BJ (cell line): ENCODE measurements at regions not wholly inside any gene's neighbourhood (a gene's known extent, or its start where the extent isn't known, plus 50 kb on each side); places are given as distances from the start of the nearest gene placed in this dataset.

Source experiments
- CTCF ChIA-PET: fragments of 350-600 bp; formaldehyde crosslinking; extraction: SDS; loops from one replicate; lab custom pipeline; 2021; ENCODE audit warnings: antibody characterized with exemption, inconsistent platforms; lab: Yijun Ruan, JAX
- POLR2A ChIA-PET: fragments of 300-600 bp; sonication (Branson Sonifier 250); formaldehyde crosslinking; extraction: SDS; loops from one replicate; lab custom pipeline; 2021; ENCODE audit warnings: antibody characterized with exemption; lab: Charles Lee
- DNase-seq: peaks from one replicate; pipeline ENCODE4 v3.0.0-alpha.2; 2011; ENCODE audit warnings: low read depth
- H3K27me3 ChIP-seq: 2 replicates; pipeline ENCODE4 v1.6.0; 2011; ENCODE audit warnings: low read length; ENCODE audit not compliant: control insufficient read depth, insufficient read depth
- H3K36me3 ChIP-seq: 2 replicates; pipeline ENCODE4 v1.5.1; 2011; ENCODE audit warnings: low read length; ENCODE audit not compliant: control insufficient read depth, insufficient read depth
- H3K4me3 ChIP-seq: 2 replicates; pipeline ENCODE4 v1.5.1; 2011; ENCODE audit warnings: low read depth, mild to moderate bottlenecking, control low read depth, low read length
- TF ChIP-seq, protein P1 (sequence below): IDR thresholded peaks from 2 replicates; pipeline ENCODE4 v1.5.1; 2011; ENCODE audit warnings: low read depth, mild to moderate bottlenecking, control low read depth, inconsistent platforms, low read length, moderate library complexity; ENCODE audit not compliant: insufficient read depth

DNA sequence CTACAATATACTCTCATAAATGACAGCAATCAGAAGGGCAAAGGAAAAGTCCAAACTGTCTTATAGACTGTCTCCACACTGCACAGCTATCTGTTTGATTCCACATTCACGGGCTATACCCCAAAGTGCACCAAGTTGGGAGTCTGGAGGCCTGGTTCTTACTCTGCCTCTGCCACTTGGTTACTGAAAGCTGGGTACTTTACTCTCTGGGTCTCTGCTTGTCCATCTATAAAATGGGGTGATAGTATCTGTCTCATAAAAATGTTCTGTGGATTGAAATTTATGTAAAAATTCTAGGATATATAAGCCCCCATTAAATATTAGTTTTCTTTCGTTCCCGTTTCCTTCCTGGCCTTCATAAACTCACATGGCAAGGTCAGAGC is 86.5 kb downstream of the CD164 start:
- H3K36me3 ChIP-seq, result no peaks in the 10 kb centered on the region
- CTCF ChIA-PET, result interaction anchor here (0.6 to 1.2 kb wide), 2 partner anchors 11 to 67 kb away, joined by 3 to 4 read pairs; no protein-coding TSS in a partner anchor
- DNase-seq, result no peak
- TF ChIP-seq, protein P1, sequence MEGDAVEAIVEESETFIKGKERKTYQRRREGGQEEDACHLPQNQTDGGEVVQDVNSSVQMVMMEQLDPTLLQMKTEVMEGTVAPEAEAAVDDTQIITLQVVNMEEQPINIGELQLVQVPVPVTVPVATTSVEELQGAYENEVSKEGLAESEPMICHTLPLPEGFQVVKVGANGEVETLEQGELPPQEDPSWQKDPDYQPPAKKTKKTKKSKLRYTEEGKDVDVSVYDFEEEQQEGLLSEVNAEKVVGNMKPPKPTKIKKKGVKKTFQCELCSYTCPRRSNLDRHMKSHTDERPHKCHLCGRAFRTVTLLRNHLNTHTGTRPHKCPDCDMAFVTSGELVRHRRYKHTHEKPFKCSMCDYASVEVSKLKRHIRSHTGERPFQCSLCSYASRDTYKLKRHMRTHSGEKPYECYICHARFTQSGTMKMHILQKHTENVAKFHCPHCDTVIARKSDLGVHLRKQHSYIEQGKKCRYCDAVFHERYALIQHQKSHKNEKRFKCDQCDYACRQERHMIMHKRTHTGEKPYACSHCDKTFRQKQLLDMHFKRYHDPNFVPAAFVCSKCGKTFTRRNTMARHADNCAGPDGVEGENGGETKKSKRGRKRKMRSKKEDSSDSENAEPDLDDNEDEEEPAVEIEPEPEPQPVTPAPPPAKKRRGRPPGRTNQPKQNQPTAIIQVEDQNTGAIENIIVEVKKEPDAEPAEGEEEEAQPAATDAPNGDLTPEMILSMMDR, result no peak
- no peak overlapping the region for H3K4me3 ChIP-seq
- peaks cover 2% of the 10 kb centered on the region; the same call in 1 of the 2 replicates for H3K27me3 ChIP-seq
- POLR2A ChIA-PET, result no interaction called here

DNA sequence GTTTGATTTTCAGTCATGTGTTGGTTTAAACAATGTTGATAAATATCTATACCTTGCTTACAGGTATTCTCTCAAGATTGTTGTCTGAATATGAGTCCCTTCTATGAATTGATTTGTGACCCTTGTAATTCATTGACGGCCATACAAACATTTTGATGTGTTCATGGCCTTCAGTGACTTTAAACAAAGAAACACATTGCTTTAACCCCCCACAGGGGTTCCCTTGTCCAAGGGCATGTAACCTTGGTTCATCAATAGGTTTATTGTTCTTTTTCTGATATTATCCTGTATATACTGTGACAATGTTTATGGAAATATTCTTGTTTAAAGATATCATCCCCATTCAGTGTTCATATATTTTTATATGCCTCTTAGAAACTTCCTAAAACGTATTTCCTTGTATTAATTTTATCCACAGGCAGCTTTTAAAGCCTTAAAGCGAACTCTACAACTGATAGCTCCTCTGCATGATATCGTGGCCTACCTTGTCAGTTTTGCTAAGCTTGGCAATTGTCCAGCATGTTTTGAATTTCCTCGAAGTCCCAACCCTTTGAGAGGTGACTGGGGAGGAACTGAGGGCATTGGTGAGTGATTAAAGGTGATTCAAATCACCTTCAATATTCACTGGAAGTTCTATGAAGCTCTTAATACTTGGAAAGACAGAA is 87.0 kb downstream of the CD164 start:
- ChIA-PET CTCF (interaction anchor here (1.2 kb wide), 1 partner anchor 11 kb away, joined by 3 read pairs; no protein-coding TSS in a partner anchor), POLR2A (no interaction called here)
- no peak overlapping the region for H3K4me3 ChIP-seq

DNA sequence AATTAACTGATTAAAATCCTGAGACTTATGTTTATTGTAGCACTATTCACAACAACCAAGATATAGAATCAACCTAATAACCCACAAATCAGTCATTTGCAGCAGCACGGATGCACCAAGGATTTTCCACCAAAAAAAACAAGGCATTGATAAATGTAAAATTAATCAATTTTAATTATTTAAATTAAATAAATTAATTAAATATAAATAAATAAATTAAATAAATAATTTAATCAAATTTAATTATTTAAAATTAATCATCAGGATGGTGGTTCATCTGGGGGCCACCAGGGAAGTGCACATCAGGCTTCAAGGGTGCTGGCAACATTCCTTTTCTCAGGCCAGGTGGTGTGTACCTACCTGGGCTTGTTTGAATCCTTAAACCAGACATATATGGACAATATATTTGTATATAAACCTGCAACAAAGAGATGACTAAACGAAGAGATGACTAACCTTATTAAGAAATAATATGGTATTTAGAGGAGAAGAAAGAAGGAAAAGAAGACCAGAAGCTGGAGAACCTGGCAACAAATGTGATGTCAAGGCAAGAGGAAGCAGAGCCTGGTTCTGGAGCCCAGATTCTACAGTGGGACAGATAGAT is 89.2 kb downstream of the CD164 start:
- no peaks in the 10 kb centered on the region for H3K36me3 ChIP-seq
- H3K27me3 ChIP-seq, result no peaks in the 10 kb centered on the region; the same call in none of the 2 replicates
- DNase-seq, result no peak
- POLR2A ChIA-PET, result no interaction called here
- H3K4me3 ChIP-seq, result no peak overlapping the region
- TF ChIP-seq, protein P1, result no peak
- CTCF ChIA-PET, result no interaction called here

More for the DNA sequence above, 87.0 kb downstream of the CD164 start:
- Histone ChIP-seq H3K36me3 (no peaks in the 10 kb centered on the region), H3K27me3 (peaks cover 2% of the 10 kb centered on the region; the same call in 1 of the 2 replicates)
- no peak for DNase-seq
- TF ChIP-seq, protein P1, result no peak

DNA sequence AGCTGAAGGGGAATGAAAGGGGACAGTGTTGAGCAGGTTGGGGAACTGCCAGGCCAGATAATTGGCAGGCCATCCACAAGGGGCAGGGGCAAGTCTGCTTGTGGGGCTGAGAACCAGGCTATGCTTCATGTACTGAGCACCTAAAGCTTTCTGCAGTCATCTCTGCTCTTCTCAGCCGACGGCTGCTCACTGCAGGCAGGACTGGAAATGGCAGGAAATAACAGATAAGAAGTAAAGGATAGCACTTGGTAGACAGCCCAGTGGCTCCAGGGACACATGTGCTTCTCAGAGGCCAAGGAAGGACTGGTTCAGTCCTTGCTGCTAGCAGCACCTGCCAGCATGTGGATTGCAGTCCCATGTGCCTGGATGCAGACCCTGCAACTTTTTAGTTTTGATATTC is 89.8 kb downstream of the CD164 start:
- TF ChIP-seq, protein P1, result no peak
- no peaks in the 10 kb centered on the region; the same call in none of the 2 replicates for H3K27me3 ChIP-seq
- CTCF ChIA-PET, result no interaction called here
- no peak for DNase-seq
- H3K4me3 ChIP-seq, result no peak overlapping the region
- no peaks in the 10 kb centered on the region for H3K36me3 ChIP-seq
- POLR2A ChIA-PET, result no interaction called here

DNA sequence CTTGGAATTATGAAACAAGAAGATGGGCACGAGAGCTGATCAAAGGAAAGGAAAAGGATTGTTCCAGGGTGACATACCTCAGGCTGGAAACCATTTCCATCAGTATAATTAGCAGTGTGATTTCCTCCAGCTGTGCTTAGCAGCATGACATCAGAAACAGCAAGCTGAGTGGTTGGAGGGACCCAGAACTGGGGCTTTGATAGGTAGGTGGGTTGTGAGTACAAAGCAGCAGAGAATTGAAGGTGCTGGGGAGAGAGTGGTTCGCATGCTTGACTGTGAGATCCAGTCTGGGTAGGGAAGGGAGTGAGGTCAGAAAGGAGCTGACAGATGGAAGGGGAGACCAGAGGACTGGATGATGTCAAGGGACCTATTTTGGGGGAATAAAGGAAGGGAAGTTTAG is 90.4 kb downstream of the CD164 start:
- H3K36me3 ChIP-seq, result no peaks in the 10 kb centered on the region
- no peak overlapping the region for H3K4me3 ChIP-seq
- H3K27me3 ChIP-seq, result no peaks in the 10 kb centered on the region; the same call in none of the 2 replicates
- no peak for DNase-seq
- TF ChIP-seq, protein P1, result no peak
- POLR2A ChIA-PET, result no interaction called here
- CTCF ChIA-PET, result interaction anchor here (0.9 kb wide), 1 partner anchor 24 kb away, joined by 3 read pairs; no protein-coding TSS in a partner anchor
